Sigmoid colon (tissue), 3 donors: ENCODE measurements at regions not wholly inside any gene's neighbourhood (a gene's known extent, or its start where the extent isn't known, plus 50 kb on each side); places are given as distances from the start of the nearest gene placed in this dataset.

Source experiments
- CTCF ChIP-seq, 4 experiments: fragments of 450-650 bp in 3 of 4; fragments of 200-600 bp in 1 of 4; IDR thresholded peaks; one replicate each; pipeline ENCODE4 v1.5.1; 2016 to 2019; ENCODE audit warnings: antibody characterized with exemption in 4 of 4, mild to moderate bottlenecking in 3 of 4, moderate library complexity in 2 of 4
- POLR2A ChIP-seq, 2 donors: fragments of 450-650 bp; IDR thresholded peaks; one replicate each; pipeline ENCODE4 v1.6.1; 2016; ENCODE audit warnings: antibody characterized with exemption in 2 of 2, mild to moderate bottlenecking in 2 of 2, moderate library complexity in 2 of 2

- TF ChIP-seq CTCF (IDR thresholded peaks at IDR 0.05): no peak
- no peak for TF ChIP-seq POLR2A (IDR thresholded peaks at IDR 0.05)
Observed at GRCh38 chr3:81186412-81186811, 575.0 kb downstream of the GBE1 start.
